AG20443 (cell line): ENCODE measurements at regions not wholly inside any gene's neighbourhood (a gene's known extent, or its start where the extent isn't known, plus 50 kb on each side); places are given as distances from the start of the nearest gene placed in this dataset.
"Not testable (repeated sequence)": the region's sequence is repeated elsewhere in the genome, so short reads cannot be mapped to it uniquely, and the experiment has no call there.

ENCODE experiments used
- DNase-seq: peaks from one replicate; pipeline ENCODE4 v3.0.0; 2012; ENCODE audit warnings: low spot score, mixed read lengths

DNA sequence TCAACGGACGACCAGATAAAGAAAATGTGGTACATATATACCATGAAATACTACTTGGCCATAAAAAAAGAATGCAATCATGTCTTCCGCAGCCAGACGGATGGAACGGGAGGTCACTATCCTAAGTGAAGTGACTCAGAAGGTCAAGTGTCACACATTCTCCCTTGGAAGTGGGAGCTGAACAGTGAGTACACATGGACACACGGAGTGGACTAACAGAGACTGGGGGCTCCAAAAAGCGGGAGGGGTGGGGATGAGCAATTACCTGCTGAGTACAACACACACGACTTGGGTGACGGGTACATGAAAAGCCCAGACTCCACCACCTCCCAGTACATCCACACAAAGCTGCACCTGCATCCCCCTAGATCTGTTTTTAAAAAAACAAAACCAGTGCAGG, 62.5 kb upstream of the TNK2 start:
- not testable (repeated sequence) for DNase-seq

DNA sequence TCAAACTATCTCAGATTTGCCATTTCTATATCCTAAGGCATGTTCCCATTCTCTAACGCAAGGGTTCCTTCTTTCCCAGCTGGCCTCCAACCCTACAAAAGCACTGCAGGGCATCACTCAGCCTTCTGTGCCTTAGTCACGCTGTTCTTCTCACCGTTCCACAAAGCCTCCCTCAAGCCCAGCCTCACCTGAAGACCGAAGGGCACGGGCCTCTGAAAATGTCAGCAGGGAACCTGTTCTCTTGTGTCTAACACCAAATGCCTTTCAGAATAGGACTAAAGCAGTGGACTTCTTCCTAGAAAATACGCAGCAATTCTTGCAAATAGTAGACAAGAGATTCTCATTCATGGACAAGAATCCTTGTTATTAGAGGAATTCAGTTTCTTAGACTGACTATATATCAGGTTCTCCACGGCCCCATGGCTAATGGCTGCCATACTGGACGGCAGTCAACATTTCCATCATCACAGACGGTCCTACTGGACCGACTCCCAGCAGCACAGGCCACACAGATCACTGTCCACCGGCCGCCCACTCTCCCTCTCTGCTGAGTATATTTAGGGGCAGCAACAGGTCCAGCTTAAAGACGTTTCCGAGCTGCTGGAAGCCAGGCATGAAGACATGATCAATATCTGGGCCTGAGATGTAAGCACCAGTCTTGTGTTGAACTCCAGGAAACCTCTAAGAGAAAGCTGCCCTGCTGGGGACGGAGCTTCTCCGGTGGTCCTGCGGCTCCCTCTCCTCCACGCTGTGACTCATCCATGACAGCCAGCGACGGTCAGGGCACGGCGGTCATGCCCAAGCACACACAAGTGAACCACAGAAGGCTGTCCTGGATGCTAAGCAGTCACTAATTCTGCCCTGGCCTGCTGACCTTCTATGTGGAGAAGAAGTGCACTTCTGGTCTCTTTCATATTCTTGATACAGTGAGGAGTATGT, 61.8 kb upstream of the TNK2 start:
- not testable (repeated sequence) for DNase-seq

DNA sequence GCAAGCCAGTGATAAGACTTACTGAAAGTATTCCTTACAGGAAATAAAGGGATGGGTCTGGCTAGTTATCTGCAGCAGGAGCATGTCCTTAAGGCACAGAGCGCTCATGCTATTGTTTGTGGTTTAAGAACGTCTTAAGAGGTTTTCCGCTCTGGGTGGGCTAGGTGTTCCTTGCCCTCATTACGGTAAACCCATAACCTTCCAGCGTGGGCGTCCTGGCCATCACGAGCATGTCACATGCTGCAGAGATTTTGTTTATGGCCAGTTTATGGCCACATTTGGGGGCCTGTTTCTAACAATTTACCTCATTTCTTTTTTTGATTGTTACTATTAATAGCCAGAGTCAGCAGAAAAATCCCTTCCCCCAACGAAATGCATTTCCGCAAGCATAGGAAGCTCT, 61.0 kb upstream of the TNK2 start:
- not testable (repeated sequence) for DNase-seq

DNA sequence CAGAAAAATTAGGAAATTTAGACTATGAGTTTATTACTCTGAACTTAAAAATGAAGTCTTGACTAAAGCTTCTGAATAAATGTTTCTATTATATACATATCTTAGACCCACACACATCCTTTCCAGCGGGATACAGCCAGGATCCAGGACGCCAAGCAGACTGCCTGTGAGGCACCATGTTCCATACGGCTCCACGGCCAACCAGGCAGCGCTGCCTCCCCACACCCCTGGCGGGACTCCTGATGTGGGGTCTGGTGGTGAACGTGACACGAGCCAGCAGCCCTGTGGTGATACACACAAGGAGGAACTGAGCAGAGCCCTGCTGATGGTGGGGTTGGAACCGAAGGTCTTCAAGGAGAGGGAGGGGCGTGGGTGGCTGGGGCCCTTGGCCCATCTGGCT, 59.8 kb upstream of the TNK2 start:
- DNase-seq = not testable (repeated sequence)

- not testable (repeated sequence) for DNase-seq
These were observed 59.0 kb upstream of the TNK2 start for GRCh38 chr3:195967387-195967720.

GRCh38 chr3:195966563-195967386, 58.4 kb upstream of the TNK2 start:
- DNase-seq = not testable (repeated sequence)

DNA sequence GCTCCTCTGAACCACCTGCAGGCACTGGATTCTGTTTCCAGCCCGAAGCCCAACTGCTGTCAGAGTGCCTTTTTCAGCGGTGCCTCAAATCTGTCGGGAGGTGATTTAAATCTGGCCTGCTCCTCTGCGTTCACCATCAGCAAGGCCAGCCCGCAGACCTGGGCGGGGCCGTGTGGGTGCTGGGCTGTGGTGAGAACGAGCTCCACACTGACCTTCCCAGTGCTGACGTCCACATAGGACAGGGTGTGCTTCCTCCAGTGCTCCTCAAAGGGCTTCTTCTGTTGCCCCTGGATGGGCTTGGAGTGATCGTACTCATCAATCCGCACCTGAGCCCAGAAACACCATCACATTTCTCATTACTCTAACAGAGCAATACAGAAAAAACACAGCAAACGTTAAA, 56.9 kb upstream of the TNK2 start:
- DNase-seq = not testable (repeated sequence)

GRCh38 chr3:195964318-195965107, 56.2 kb upstream of the TNK2 start:
- not testable (repeated sequence) for DNase-seq

GRCh38 chr3:195962222-195962621, 53.9 kb upstream of the TNK2 start:
- not testable (repeated sequence) for DNase-seq

GRCh38 chr3:195960971-195961775, 52.8 kb upstream of the TNK2 start:
- not testable (repeated sequence) for DNase-seq

DNA sequence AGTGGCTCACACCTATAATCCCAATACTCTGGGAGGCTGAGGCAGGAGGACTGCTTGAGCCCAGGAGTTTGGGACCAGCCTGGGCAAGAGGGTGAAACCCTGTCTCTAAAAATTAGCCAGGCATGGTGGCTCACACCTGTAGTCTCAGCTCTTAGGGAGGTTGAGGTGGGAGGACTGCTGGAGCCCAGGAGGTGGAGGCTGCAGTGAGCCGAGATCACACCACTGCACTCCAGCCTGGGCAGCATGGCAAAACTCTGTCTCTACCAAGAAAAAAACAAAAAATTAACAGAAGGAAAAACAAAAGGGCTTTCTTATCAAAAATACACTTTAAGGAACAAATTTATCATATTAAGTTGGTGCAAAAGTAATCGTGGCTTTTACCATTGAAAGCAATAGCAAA, 51.8 kb upstream of the TNK2 start:
- DNase-seq = not testable (repeated sequence)

DNA sequence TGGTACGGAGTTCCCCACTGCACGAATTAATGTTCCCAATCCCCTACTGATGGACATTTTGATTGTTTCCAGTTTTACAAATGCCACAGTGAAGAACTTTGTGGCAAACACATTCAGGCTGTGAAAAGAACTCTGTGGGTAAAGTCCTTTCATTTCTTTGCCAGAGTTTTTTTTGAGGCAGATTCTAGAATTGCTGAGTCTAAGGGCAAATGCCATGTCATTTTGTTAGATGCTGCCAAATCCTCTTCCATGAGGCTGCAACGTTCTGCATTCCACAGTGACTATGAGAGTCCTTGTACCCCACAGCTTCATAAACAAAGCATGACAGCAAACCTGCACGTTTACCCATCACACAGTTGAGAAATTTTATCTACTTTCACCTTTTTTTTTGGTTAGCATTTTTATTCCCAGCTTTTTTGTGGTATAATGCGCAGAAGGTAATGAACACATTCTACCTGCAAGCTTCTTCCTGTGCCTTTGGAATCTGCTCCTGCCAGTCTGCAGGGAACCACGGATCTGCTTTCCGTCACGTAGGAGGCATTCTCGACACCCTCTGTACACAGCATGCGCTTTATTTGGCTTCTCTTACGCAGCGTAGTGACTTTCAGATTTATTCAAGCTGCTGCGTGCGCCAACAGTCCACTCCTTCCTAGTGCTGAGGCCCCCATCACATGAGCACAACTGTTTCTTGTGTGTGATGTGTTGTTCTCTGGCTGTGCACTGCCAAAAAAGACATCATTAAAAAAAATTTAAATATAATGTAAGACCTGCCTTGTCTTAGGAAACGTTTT, 51.2 kb upstream of the TNK2 start:
- not testable (repeated sequence) for DNase-seq

GRCh38 chr3:195958736-195959135, 50.4 kb upstream of the TNK2 start:
- DNase-seq = not testable (repeated sequence)
